Activated naive CD4-positive, alpha-beta T cell treated with anti-CD3 and anti-CD28 coated beads, Interleukin-2, amount 10 ng/mL, durations not matched to agents 7 days and 5 days (primary cell): ENCODE measurements at regions not wholly inside any gene's neighbourhood (a gene's known extent, or its start where the extent isn't known, plus 50 kb on each side); places are given as distances from the start of the nearest gene placed in this dataset.
"Not testable (repeated sequence)": the region's sequence is repeated elsewhere in the genome, so short reads cannot be mapped to it uniquely, and the experiment has no call there.

Experiments
- CTCF ChIA-PET: fragments of 350-600 bp; sonication (Branson Sonifier 250); formaldehyde crosslinking; loops from one replicate; lab custom pipeline; 2021; ENCODE audit warnings: antibody characterized with exemption; lab: Charles Lee
- DNase-seq: peaks from one replicate; pipeline ENCODE4 v3.0.0-alpha.2; 2020
- H3K27ac Mint-ChIP-seq: one replicate; pipeline ENCODE4 v1.8.0; 2021; ENCODE audit warnings: mild to moderate bottlenecking, moderate library complexity, mixed read lengths
- H3K27me3 Mint-ChIP-seq: one replicate; pipeline ENCODE4 v1.8.0; 2021; ENCODE audit warnings: mild to moderate bottlenecking, mixed read lengths
- H3K36me3 Mint-ChIP-seq: one replicate; pipeline ENCODE4 v1.8.0; 2021; ENCODE audit warnings: mixed read lengths
- H3K4me1 Mint-ChIP-seq: one replicate; pipeline ENCODE4 v1.8.0; 2021; ENCODE audit warnings: mixed read lengths
- H3K4me3 Mint-ChIP-seq: one replicate; pipeline ENCODE4 v1.8.0; 2021; ENCODE audit warnings: mild to moderate bottlenecking, moderate library complexity, mixed read lengths
- H3K9me3 Mint-ChIP-seq: one replicate; pipeline ENCODE4 v1.8.0; 2021; ENCODE audit warnings: mixed read lengths

- DNase-seq: no peak
- Mint-ChIP-seq H3K9me3 (peaks cover 15% of the 10 kb centered on the region), H3K27ac (no peak overlapping the region), H3K27me3 (no peaks in the 10 kb centered on the region), H3K4me3 (no peak overlapping the region), H3K36me3 (no peaks in the 10 kb centered on the region), H3K4me1 (no peaks in the 10 kb centered on the region)
- CTCF ChIA-PET: no interaction called here
Observed at GRCh38 chr16:64346080-64346479, 775.8 kb downstream of the CDH11 start.

DNA sequence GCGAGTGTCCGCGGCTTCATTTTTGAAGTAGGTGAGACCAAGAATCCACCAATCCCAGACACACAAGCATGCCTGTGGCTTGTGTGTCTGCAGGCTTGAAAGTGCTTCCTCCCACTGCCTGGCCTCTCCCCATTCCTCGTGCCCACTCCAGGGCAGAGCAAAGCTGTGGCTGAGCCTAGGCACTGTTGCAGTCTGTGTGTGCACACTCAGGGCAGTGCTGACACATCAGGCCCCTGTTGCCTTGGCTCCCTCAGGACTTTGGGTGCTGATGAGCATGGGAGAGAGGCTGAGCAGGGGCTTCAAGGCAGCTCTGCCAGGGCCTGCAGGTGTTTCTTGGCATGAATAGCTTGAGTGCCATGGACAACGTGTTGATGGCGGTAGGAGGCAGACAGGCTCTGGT, 776.7 kb downstream of the CDH11 start:
- H3K27me3 Mint-ChIP-seq: no peaks in the 10 kb centered on the region
- H3K36me3 Mint-ChIP-seq: no peaks in the 10 kb centered on the region
- peaks cover 11% of the 10 kb centered on the region for H3K9me3 Mint-ChIP-seq
- H3K27ac Mint-ChIP-seq: no peak overlapping the region
- no peak overlapping the region for H3K4me3 Mint-ChIP-seq
- CTCF ChIA-PET: no interaction called here
- H3K4me1 Mint-ChIP-seq: no peaks in the 10 kb centered on the region
- DNase-seq: no peak

DNA sequence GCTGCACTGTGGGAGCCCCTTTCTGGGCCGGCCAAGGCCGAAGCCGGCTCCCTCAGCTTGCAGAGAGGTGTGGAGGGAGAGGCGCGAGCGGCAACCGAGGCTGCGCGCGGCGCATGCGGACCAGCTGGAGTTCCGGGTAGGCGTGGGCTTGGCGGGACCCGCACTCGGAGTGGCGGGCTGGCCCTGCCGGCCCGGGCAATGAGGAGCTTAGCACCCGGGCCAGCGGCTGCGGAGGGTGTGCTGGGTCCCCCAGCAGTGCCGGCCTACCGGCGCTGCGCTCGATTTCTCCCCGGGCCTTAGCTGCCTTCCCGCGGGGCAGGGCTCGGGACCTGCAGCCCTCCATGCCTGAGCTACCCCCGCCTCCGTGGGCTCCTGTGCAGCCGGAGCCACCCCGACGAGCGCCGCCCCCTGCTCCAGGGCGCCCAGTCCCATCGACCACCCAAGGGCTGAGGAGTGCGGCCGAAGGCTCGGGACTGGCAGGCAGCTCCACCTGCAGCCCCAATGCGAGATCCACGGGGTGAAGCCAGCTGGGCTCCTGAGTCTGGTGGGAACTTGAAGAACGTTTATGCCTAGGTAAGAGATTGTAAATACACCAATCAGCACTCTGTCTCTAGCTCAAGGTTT, 777.9 kb downstream of the CDH11 start:
- H3K27me3 Mint-ChIP-seq, CTCF ChIA-PET, H3K4me3 Mint-ChIP-seq, H3K4me1 Mint-ChIP-seq, H3K36me3 Mint-ChIP-seq, H3K27ac Mint-ChIP-seq, DNase-seq: not testable (repeated sequence)
- H3K9me3 Mint-ChIP-seq: peaks cover 11% of the 10 kb centered on the region

DNA sequence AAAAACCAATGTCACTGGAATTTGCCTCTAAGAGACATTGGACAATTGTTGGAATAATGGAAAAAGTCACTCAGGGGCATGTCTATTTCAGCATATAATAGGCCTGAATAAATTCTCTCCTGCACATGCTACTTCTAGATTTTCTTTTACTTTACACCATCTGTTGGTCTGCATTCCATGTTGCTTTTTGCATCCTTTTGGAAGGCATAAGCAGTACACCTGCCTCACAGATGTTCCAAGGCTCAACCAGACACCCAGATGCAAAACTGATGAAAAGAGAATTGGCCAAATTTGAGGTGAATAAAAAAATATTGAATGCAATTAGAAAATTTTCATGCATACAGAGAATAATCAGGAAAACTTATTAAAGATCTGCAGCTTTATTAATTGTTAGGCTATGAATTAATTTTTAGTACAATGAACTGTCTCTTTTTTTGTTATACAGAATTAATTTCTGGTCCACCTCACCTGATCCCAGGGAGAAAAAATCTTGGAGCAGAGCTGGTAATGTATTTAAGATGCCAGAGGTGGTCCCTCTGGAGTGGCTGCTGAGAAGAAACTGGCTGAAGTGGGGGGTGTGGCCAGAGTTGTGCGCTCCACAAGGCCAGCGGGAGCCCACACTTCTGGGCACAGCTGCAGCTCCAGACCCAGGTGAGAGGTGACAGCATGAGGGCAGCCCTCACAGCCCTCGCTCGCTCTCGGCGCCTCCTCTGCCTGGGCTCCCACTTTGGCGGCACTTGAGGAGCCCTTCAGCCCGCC, 778.6 kb downstream of the CDH11 start:
- Mint-ChIP-seq H3K36me3 (no peaks in the 10 kb centered on the region), H3K4me1 (no peaks in the 10 kb centered on the region), H3K27me3 (no peaks in the 10 kb centered on the region), H3K9me3 (peaks cover 13% of the 10 kb centered on the region), H3K27ac (no peak overlapping the region), H3K4me3 (no peak overlapping the region)
- DNase-seq: no peak
- CTCF ChIA-PET: no interaction called here

DNA sequence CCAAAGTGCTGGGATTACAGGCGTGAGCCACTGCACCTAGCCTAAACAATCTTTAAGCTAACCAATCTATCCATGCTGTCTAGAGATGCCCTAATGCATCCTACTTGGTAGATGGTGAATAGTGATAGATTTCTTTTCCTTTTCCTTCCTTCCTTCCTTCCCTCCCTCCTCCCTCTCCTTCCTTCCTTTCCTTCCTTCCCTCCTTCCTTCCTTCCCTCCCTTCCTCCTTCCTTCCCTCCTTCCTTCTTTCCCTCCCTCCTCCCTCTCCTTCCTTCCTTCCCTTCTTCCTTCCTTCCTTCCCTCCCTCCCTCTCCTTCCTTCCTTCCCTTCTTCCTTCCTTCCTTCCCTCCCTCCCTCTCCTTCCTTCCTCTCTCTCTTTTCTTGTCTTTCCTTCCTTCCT, 780.5 kb downstream of the CDH11 start:
- H3K4me1 Mint-ChIP-seq, CTCF ChIA-PET, DNase-seq, H3K36me3 Mint-ChIP-seq, H3K27me3 Mint-ChIP-seq, H3K27ac Mint-ChIP-seq, H3K4me3 Mint-ChIP-seq: not testable (repeated sequence)
- peaks cover 11% of the 10 kb centered on the region for H3K9me3 Mint-ChIP-seq

- peaks cover 8% of the 10 kb centered on the region for H3K9me3 Mint-ChIP-seq
- H3K4me3 Mint-ChIP-seq: no peak overlapping the region
- DNase-seq: no peak
- no peaks in the 10 kb centered on the region for H3K27me3 Mint-ChIP-seq
- no peaks in the 10 kb centered on the region for H3K36me3 Mint-ChIP-seq
- CTCF ChIA-PET: no interaction called here
- no peaks in the 10 kb centered on the region for H3K4me1 Mint-ChIP-seq
- no peak overlapping the region for H3K27ac Mint-ChIP-seq
Observed at GRCh38 chr16:64339052-64339770, 782.7 kb downstream of the CDH11 start.

DNA sequence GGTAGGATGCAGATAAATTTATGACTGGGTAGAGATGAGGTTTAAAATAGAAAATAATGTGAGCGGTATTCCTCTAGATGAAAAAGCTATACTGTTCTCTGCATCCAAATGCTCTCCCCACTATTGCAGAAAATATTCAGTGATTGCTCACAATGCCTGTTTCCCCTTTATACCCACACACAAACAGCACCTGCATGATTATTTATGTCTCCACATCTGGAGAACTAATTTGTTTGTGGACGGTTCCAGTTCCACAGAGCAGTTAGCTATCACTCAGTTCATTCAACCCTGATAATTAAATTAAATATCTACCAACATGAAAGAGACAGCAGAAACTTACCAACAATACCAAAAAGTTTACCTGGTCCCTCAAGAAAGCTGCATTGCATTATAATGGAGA, 800.0 kb downstream of the CDH11 start:
- no peaks in the 10 kb centered on the region for H3K36me3 Mint-ChIP-seq
- DNase-seq: no peak
- H3K4me1 Mint-ChIP-seq: no peaks in the 10 kb centered on the region
- no peak overlapping the region for H3K4me3 Mint-ChIP-seq
- H3K27ac Mint-ChIP-seq: no peak overlapping the region
- CTCF ChIA-PET: no interaction called here
- H3K9me3 Mint-ChIP-seq: peaks cover 8% of the 10 kb centered on the region
- H3K27me3 Mint-ChIP-seq: no peaks in the 10 kb centered on the region

- no peak overlapping the region for H3K27ac Mint-ChIP-seq
- no peaks in the 10 kb centered on the region for H3K27me3 Mint-ChIP-seq
- H3K4me3 Mint-ChIP-seq: no peak overlapping the region
- H3K36me3 Mint-ChIP-seq: no peaks in the 10 kb centered on the region
- no peak for DNase-seq
- CTCF ChIA-PET: no interaction called here
- peaks cover 4% of the 10 kb centered on the region for H3K9me3 Mint-ChIP-seq
- no peaks in the 10 kb centered on the region for H3K4me1 Mint-ChIP-seq
Observed at GRCh38 chr16:64321066-64321465, 800.8 kb downstream of the CDH11 start.

GRCh38 chr16:64317601-64318000, 804.3 kb downstream of the CDH11 start:
- Mint-ChIP-seq H3K9me3 (peaks cover 4% of the 10 kb centered on the region), H3K27ac (no peak overlapping the region), H3K4me3 (no peak overlapping the region), H3K27me3 (no peaks in the 10 kb centered on the region), H3K36me3 (no peaks in the 10 kb centered on the region), H3K4me1 (no peaks in the 10 kb centered on the region)
- DNase-seq: no peak
- CTCF ChIA-PET: no interaction called here

DNA sequence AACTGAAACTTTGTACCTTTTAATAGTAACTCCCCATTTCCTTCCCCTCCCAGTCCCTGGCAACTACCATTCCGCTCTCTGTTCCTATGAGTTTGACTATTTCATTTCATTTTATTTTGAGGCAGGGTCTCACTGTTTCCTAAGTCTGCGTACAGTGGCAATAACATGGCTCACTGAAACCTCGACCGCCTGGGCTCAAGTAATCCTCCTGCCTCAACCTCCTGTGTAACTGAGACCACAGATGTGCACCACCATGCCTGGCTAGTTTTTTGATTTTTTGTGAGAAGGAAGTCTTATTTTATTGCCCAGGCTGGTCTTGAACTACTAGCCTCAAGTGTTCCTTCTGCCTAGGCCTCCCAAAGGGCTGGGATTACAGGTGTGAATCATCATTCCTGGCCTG, 808.1 kb downstream of the CDH11 start:
- Mint-ChIP-seq H3K4me1 (no peaks in the 10 kb centered on the region), H3K36me3 (no peaks in the 10 kb centered on the region), H3K27me3 (no peaks in the 10 kb centered on the region), H3K27ac (no peak overlapping the region), H3K4me3 (no peak overlapping the region), H3K9me3 (peaks cover 8% of the 10 kb centered on the region)
- CTCF ChIA-PET: no interaction called here
- DNase-seq: no peak

- peaks cover 10% of the 10 kb centered on the region for H3K9me3 Mint-ChIP-seq
- H3K4me3 Mint-ChIP-seq: no peak overlapping the region
Observed at GRCh38 chr16:64312980-64313379, 808.9 kb downstream of the CDH11 start.

GRCh38 chr16:64312292-64312691, 809.6 kb downstream of the CDH11 start:
- Mint-ChIP-seq H3K27me3 (no peaks in the 10 kb centered on the region), H3K4me3 (no peak overlapping the region), H3K9me3 (peaks cover 14% of the 10 kb centered on the region), H3K4me1 (no peaks in the 10 kb centered on the region), H3K27ac (no peak overlapping the region), H3K36me3 (no peaks in the 10 kb centered on the region)
- no peak for DNase-seq
- CTCF ChIA-PET: no interaction called here

More at GRCh38 chr16:64312980-64313379, 808.9 kb downstream of the CDH11 start:
- DNase-seq: no peak
- no peaks in the 10 kb centered on the region for H3K36me3 Mint-ChIP-seq
- no peaks in the 10 kb centered on the region for H3K27me3 Mint-ChIP-seq
- no peak overlapping the region for H3K27ac Mint-ChIP-seq
- CTCF ChIA-PET: no interaction called here
- H3K4me1 Mint-ChIP-seq: no peaks in the 10 kb centered on the region

GRCh38 chr16:64311241-64311640, 810.6 kb downstream of the CDH11 start:
- Mint-ChIP-seq H3K27ac (no peak overlapping the region), H3K9me3 (peaks cover 18% of the 10 kb centered on the region), H3K4me3 (no peak overlapping the region), H3K36me3 (no peaks in the 10 kb centered on the region), H3K27me3 (no peaks in the 10 kb centered on the region), H3K4me1 (no peaks in the 10 kb centered on the region)
- CTCF ChIA-PET: no interaction called here
- DNase-seq: no peak

GRCh38 chr16:64309398-64310110, 812.3 kb downstream of the CDH11 start:
- Mint-ChIP-seq H3K4me1 (no peaks in the 10 kb centered on the region), H3K36me3 (no peaks in the 10 kb centered on the region), H3K27ac (no peak overlapping the region), H3K27me3 (no peaks in the 10 kb centered on the region), H3K9me3 (peaks cover 20% of the 10 kb centered on the region), H3K4me3 (no peak overlapping the region)
- CTCF ChIA-PET: no interaction called here
- DNase-seq: no peak
